HepG2 (cell line): ENCODE measurements at regions not wholly inside any gene's neighbourhood (a gene's known extent, or its start where the extent isn't known, plus 50 kb on each side); places are given as distances from the start of the nearest gene placed in this dataset.

Experiments
- ATAC-seq: fragments of 200-7000 bp; cut with Tn5 transposase; 3 replicates; pipeline ENCODE4 v1.9.1; 2020; ENCODE audit warnings: mild to moderate bottlenecking, moderate library complexity
- BruUV-seq: library from RNA; stranded (reverse); fragments of 400-500 nt; replicated peaks from 2 replicates; lab custom pipeline; 2021; lab: Mats Ljungman, UMichigan
- CTCF ChIA-PET: fragments of 300-600 bp; formaldehyde crosslinking; extraction: SDS; loops from one replicate; lab custom pipeline; 2021; ENCODE audit warnings: low total read pairs, inconsistent platforms, low intra/inter-chr PET ratio; lab: Yijun Ruan, JAX
- POLR2A ChIA-PET: fragments of 350-600 bp; sonication (Branson Sonifier 250); formaldehyde crosslinking; loops from one replicate; lab custom pipeline; 2020; ENCODE audit warnings: antibody characterized with exemption, inconsistent platforms; lab: Yijun Ruan, JAX
- DNase-seq: peaks from one replicate; pipeline ENCODE4 v3.0.0-alpha.2; 2015; ENCODE audit warnings: low spot score
- FAIRE-seq: peaks from 3 replicates; lab custom pipeline; 2011; peaks lifted over from hg19 to GRCh38; lab: Jason Lieb, UNC
- H2AFZ ChIP-seq: one replicate; pipeline ENCODE4 v1.6.1; 2011; ENCODE audit warnings: low read length, inconsistent platforms
- H3K27ac ChIP-seq: fragments of 300-600 bp; 3 replicates; pipeline ENCODE4 v1.8.0; 2011; ENCODE audit warnings: mixed run types, mild to moderate bottlenecking, mixed read lengths, low read length, inconsistent platforms; ENCODE audit not compliant: insufficient read depth; ENCODE audit errors: extremely low read length
- H3K27me3 ChIP-seq, 2 experiments: fragments of 200-600 bp in 1 of 2; 2 replicates in 1 of 2; 3 replicates in 1 of 2; pipeline versions ENCODE4 v1.6.0 to v1.8.0; 2011; ENCODE audit warnings: low read length in 2 of 2, mild to moderate bottlenecking in 2 of 2, moderate library complexity in 2 of 2, inconsistent platforms in 1 of 2; ENCODE audit not compliant: insufficient read depth in 2 of 2, control insufficient read depth in 1 of 2
- H3K36me3 ChIP-seq, 2 experiments: fragments of 200-600 bp in 1 of 2; replicated peaks in 1 of 2; 2 replicates in 1 of 2; 3 replicates in 1 of 2; pipeline versions ENCODE4 v1.5.1 to v1.8.0; 2011; ENCODE audit warnings: low read length in 2 of 2, inconsistent platforms in 1 of 2; ENCODE audit not compliant: insufficient read depth in 2 of 2, control insufficient read depth in 1 of 2
- H3K4me1 ChIP-seq: 2 replicates; pipeline ENCODE4 v1.5.1; 2012; ENCODE audit warnings: low read length, inconsistent platforms; ENCODE audit not compliant: insufficient read depth
- H3K4me2 ChIP-seq: 2 replicates; pipeline ENCODE4 v1.6.0; 2011; ENCODE audit warnings: low read depth, low read length, inconsistent platforms
- H3K4me3 ChIP-seq, 3 experiments: fragments of 200-600 bp in 1 of 3; sonication (generic), shearing (Covaris generic) in 1 of 3; replicated peaks in 1 of 3; 2 replicates each; pipeline ENCODE4 v1.5.1; 2011 to 2016; ENCODE audit warnings: low read length in 3 of 3, inconsistent platforms in 2 of 3, low read depth in 2 of 3, mild to moderate bottlenecking in 2 of 3, control low read depth in 1 of 3, mixed read lengths in 1 of 3; ENCODE audit not compliant: insufficient read depth in 1 of 3
- H3K79me2 ChIP-seq: one replicate; pipeline ENCODE4 v1.6.1; 2011; ENCODE audit warnings: low read length, inconsistent platforms; ENCODE audit not compliant: insufficient read depth
- H3K9ac ChIP-seq: 2 replicates; pipeline ENCODE4 v1.6.0; 2011; ENCODE audit warnings: mild to moderate bottlenecking, low read depth, low read length, inconsistent platforms; ENCODE audit not compliant: insufficient read depth
- H3K9me3 ChIP-seq: 2 replicates; pipeline ENCODE4 v1.5.1; 2012; ENCODE audit warnings: mild to moderate bottlenecking, low read length
- H4K20me1 ChIP-seq: 2 replicates; pipeline ENCODE4 v1.6.0; 2011; ENCODE audit warnings: inconsistent platforms, mild to moderate bottlenecking, low read length, moderate library complexity; ENCODE audit not compliant: insufficient read depth
- ATAD3A ChIP-seq: sonication (generic); formaldehyde crosslinking; IDR thresholded peaks from 2 replicates; pipeline ENCODE4 v1.4.0; 2020; ENCODE audit warnings: missing genetic modification reagents
- FOXA1 ChIP-seq, 2 experiments: fragments of 450-650 bp in 1 of 2; sonication (generic) in 1 of 2; formaldehyde crosslinking in 1 of 2; IDR thresholded peaks; 2 replicates each; pipeline versions ENCODE4 v1.4.0 to v1.6.1; 2016 to 2020; ENCODE audit warnings: missing genetic modification reagents in 1 of 2
- KDM6A ChIP-seq: IDR thresholded peaks from 2 replicates; pipeline ENCODE4 v1.6.1; 2016; ENCODE audit warnings: low read depth
- MAZ ChIP-seq, 2 experiments: sonication (generic) in 1 of 2; formaldehyde crosslinking in 1 of 2; IDR thresholded peaks; 2 replicates each; pipeline versions ENCODE4 v1.5.0 to v1.6.1; 2012 to 2020; ENCODE audit warnings: low read depth in 2 of 2, mild to moderate bottlenecking in 2 of 2, borderline replicate concordance in 1 of 2, improper control_type of control experiment in 1 of 2, low read length in 1 of 2, missing genetic modification reagents in 1 of 2, moderate library complexity in 1 of 2
- MYPOP ChIP-seq: sonication (generic); formaldehyde crosslinking; IDR thresholded peaks from 2 replicates; pipeline ENCODE4 v1.8.1; 2023; ENCODE audit warnings: mild to moderate bottlenecking, moderate library complexity, missing genetic modification reagents
- SALL2 ChIP-seq: sonication (generic); formaldehyde crosslinking; IDR thresholded peaks from 2 replicates; pipeline ENCODE4 v1.8.1; 2023; ENCODE audit warnings: mild to moderate bottlenecking, missing genetic modification reagents, inconsistent platforms
- SOX13 ChIP-seq, 3 experiments: fragments of 450-650 bp in 1 of 3; sonication (generic) in 1 of 3; formaldehyde crosslinking in 1 of 3; IDR thresholded peaks in 2 of 3; conservative IDR thresholded peaks in 1 of 3; 2 replicates each; pipeline versions ENCODE4 v1.5.0 to v1.6.1; 2016 to 2020; ENCODE audit warnings: antibody characterized with exemption in 1 of 3, mild to moderate bottlenecking in 1 of 3, missing compliant biosample characterization in 1 of 3, missing genetic modification reagents in 1 of 3, moderate library complexity in 1 of 3
- STAT6 ChIP-seq: sonication (generic); formaldehyde crosslinking; IDR thresholded peaks from 2 replicates; pipeline ENCODE4 v1.4.0; 2020; ENCODE audit warnings: missing genetic modification reagents, mild to moderate bottlenecking, borderline replicate concordance
- ZNF121 ChIP-seq: sonication (generic); formaldehyde crosslinking; IDR thresholded peaks from 2 replicates; pipeline ENCODE4 v1.5.0; 2020; ENCODE audit warnings: mild to moderate bottlenecking, missing genetic modification reagents
- WGBS: methylation state at CpG from one replicate; pipeline ENCODE4 v1.1.6; 2017; ENCODE audit warnings: low lambda C conversion rate; 5-methylcytosine and 5-hydroxymethylcytosine counted together
- in situ Hi-C: cut with HindIII; loops from 2 replicates; pipeline ENCODE4 v1.10.0; 2017; ENCODE audit warnings: low pct_unique_long_range_greater_than_20kb; ENCODE audit not compliant: extremely low pct_ligation_motif_present
- intact Hi-C: fragments of 100-400 bp; cut with micrococcal nuclease; formaldehyde crosslinking; loops from one replicate; pipeline ENCODE4 v1.10.0; 2022; ENCODE audit not compliant: unreplicated experiment

GRCh38 chr13:20288561-20288960, 56.4 kb upstream of the GJB6 start:
- TF ChIP-seq ATAD3A (CRISPR knock-in tag), result no peak
- TF ChIP-seq ZNF121, result no peak
- TF ChIP-seq SOX13 (IDR thresholded peaks at IDR 0.05), result no peak
- TF ChIP-seq SOX13 (CRISPR knock-in tag; conservative IDR thresholded peaks at IDR 0.05 in 1 of 2, IDR thresholded peaks at IDR 0.05 in 1 of 2), result peak in 1 of 2 experiments; percentile 8; a peak in 1 of 4 replicates
- TF ChIP-seq MYPOP (CRISPR knock-in tag), result no peak
- BruUV-seq, result no TSS peak
- intact Hi-C loops, result no loop called here
- Histone ChIP-seq H3K36me3 (no peaks in the 10 kb centered on the region), H3K79me2 (no peaks in the 10 kb centered on the region), H3K4me1 (peaks cover 24% of the 10 kb centered on the region), H2AFZ (no peak overlapping the region), H3K4me2 (peak overlapping the region; percentile 45), H3K27ac (no peak overlapping the region), H4K20me1 (no peaks in the 10 kb centered on the region), H3K27me3 (no peaks in the 10 kb centered on the region), H3K9me3 (peaks cover 17% of the 10 kb centered on the region), H3K4me3 (no peak overlapping the region), H3K9ac (no peak overlapping the region)
- 0% methylated on average over 1 of the region's 1 CpG for WGBS
- FAIRE-seq (peak; percentile 49), DNase-seq (peak; percentile 17), ATAC-seq (peak; percentile 65)
- POLR2A ChIA-PET, result no interaction called here
- CTCF ChIA-PET, result no interaction called here
- in situ Hi-C loops, result no loop called here

GRCh38 chr13:20287976-20288375, 55.9 kb upstream of the GJB6 start:
- H3K79me2 ChIP-seq, result no peaks in the 10 kb centered on the region
- H2AFZ ChIP-seq, result no peak overlapping the region
- ATAC-seq (no peak; the same call in 2 of the 3 replicates), FAIRE-seq (no peak), DNase-seq (no peak)
- H4K20me1 ChIP-seq, result no peaks in the 10 kb centered on the region
- H3K4me3 ChIP-seq, result no peak overlapping the region
- POLR2A ChIA-PET, result no interaction called here
- in situ Hi-C loops (no loop called here), intact Hi-C loops (no loop called here)
- H3K9me3 ChIP-seq, result peaks cover 17% of the 10 kb centered on the region
- H3K4me1 ChIP-seq, result peaks cover 24% of the 10 kb centered on the region
- no TSS peak for BruUV-seq
- no peaks in the 10 kb centered on the region for H3K27me3 ChIP-seq
- 0% methylated on average over 1 of the region's 1 CpG for WGBS
- H3K9ac ChIP-seq, result no peak overlapping the region
- no peaks in the 10 kb centered on the region for H3K36me3 ChIP-seq
- no peak overlapping the region for H3K27ac ChIP-seq
- H3K4me2 ChIP-seq, result peak overlapping the region; percentile 45
- CTCF ChIA-PET, result no interaction called here
- TF ChIP-seq MAZ (IDR thresholded peaks at IDR 0.05; ENCODE audit: borderline replicate concordance, low read depth, low read length) (no peak), MAZ (CRISPR knock-in tag; IDR thresholded peaks at IDR 0.05; ENCODE audit: low read depth) (no peak), SALL2 (CRISPR knock-in tag) (no peak), KDM6A (peak; percentile 19; the same call in 1 of the 2 replicates), STAT6 (CRISPR knock-in tag) (no peak), FOXA1 (IDR thresholded peaks at IDR 0.05) (no peak), FOXA1 (CRISPR knock-in tag; IDR thresholded peaks at IDR 0.05) (peak; percentile 68)
